ENCODE measurements at regions not wholly inside any gene's neighbourhood (a gene's known extent, or its start where the extent isn't known, plus 50 kb on each side); places are given as distances from the start of the nearest gene placed in this dataset.
"Not testable (repeated sequence)": the region's sequence is repeated elsewhere in the genome, so short reads cannot be mapped to it uniquely, and the experiment has no call there.

DNA sequence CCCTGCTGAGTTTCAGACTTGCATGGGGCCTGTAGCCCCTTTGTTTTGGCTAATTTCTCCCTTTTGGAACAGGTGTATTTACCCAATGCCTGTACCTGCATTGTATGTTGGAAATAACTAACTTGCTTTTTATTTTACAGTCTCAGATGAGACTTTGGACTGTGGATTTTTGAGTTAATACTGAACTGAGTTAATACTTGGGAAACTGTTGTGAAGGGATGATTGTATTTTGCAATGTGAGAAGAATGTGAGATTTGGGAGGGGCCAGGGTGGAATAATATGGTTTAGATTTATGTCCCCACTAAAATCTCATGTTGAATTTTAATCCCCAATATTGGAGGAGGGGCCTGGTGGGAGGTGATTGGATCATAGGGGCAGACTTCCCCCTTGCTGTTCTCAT is 99.1 kb upstream of the IRAK1BP1 start:
- no peak for DNase-seq (ENCODE audit: low read depth)
- TF ChIP-seq, protein P1, sequence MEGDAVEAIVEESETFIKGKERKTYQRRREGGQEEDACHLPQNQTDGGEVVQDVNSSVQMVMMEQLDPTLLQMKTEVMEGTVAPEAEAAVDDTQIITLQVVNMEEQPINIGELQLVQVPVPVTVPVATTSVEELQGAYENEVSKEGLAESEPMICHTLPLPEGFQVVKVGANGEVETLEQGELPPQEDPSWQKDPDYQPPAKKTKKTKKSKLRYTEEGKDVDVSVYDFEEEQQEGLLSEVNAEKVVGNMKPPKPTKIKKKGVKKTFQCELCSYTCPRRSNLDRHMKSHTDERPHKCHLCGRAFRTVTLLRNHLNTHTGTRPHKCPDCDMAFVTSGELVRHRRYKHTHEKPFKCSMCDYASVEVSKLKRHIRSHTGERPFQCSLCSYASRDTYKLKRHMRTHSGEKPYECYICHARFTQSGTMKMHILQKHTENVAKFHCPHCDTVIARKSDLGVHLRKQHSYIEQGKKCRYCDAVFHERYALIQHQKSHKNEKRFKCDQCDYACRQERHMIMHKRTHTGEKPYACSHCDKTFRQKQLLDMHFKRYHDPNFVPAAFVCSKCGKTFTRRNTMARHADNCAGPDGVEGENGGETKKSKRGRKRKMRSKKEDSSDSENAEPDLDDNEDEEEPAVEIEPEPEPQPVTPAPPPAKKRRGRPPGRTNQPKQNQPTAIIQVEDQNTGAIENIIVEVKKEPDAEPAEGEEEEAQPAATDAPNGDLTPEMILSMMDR (conservative IDR thresholded peaks at IDR 0.05; ENCODE audit: low read depth, low read length), result no peak
- no peak overlapping the region for H3K4me3 ChIP-seq (ENCODE audit: low read depth, low read length)

DNA sequence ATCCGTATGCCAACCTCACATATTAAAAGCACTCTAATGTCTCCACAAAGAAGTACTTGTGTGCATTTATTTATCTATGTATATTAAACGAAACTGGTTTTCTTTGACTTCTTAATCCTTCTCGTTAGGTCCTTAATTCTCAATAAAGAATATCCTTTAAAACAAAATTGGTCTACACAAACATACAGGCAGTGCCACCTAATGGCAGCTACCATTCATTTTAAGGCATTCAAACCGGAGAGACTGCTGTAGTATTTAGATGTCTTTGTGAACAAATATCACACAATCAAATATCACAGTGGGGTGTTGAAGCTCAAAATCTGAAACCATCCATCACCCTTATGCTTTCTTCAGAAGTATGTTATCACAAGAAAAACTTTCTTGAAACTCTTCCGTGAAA is 96.6 kb upstream of the IRAK1BP1 start:
- TF ChIP-seq, protein P1 (conservative IDR thresholded peaks at IDR 0.05; ENCODE audit: low read depth, low read length), result no peak
- no peak overlapping the region for H3K4me3 ChIP-seq (ENCODE audit: low read depth, low read length)
- DNase-seq (ENCODE audit: low read depth), result no peak

DNA sequence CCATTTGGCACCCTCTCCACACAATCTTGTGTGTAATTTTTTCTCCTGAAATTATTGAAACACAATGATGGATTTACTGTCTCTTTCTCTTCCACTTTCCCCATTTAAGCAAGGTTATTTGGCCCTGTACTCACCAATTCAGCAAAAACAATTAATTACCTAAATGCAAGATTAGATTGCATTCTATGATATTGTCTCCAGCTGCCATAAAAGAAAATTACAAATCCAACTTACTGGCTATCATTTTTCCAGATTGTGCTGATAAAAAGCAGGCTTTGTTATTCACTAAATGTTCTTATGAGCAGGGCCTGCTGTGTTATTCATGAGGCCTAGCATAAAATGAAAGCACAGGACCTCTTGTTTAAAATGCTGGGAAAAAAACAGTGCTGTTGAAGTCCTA is 95.8 kb upstream of the IRAK1BP1 start:
- TF ChIP-seq, protein P1 (conservative IDR thresholded peaks at IDR 0.05; ENCODE audit: low read depth, low read length), result no peak
- no peak overlapping the region for H3K4me3 ChIP-seq (ENCODE audit: low read depth, low read length)
- no peak for DNase-seq (ENCODE audit: low read depth)

DNA sequence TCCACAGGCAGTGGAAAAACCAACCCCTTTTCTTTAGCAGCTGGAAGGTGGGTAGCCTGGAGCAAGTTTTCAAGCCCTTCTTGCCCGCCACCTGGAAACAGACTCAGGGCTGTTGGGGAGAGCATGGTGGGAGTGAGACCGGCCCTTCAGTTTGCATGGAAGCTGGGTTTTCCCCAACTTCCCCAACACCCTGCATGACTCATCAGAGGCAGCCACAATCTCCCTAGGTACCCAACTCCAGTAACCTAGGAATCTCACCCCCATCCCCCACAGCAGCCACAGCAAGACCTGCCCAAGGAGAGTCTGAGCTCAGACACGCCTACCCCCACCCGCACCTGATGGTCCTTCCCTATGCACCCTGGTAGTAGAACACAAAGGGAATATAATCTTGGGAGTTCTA is 86.3 kb upstream of the IRAK1BP1 start:
- TF ChIP-seq, protein P1 (conservative IDR thresholded peaks at IDR 0.05; ENCODE audit: low read depth, low read length), result no peak
- no peak for DNase-seq (ENCODE audit: low read depth)

DNA sequence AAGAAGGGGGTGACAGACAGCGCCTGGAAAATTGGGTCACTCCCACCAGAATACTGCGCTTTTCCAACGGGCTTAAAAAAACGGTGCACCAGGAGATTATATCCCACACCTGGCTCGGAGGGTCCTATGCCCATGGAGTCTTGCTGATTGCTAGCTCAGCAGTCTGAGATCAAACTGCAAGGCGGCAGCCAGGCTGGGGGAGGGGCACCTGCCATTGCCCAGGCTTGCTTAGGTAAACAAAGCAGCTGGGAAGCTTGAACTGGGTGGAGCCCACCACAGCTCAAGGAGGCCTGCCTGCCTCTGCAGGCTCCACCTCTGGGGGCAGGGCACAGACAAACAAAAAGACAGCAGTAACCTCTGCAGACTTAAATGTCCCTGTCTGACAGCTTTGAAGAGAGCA is 84.0 kb upstream of the IRAK1BP1 start:
- not testable (repeated sequence) for DNase-seq (ENCODE audit: low read depth); H3K4me3 ChIP-seq (ENCODE audit: low read depth, low read length)

More for the DNA sequence above, 86.3 kb upstream of the IRAK1BP1 start:
- H3K4me3 ChIP-seq (ENCODE audit: low read depth, low read length), result no peak overlapping the region

DNA sequence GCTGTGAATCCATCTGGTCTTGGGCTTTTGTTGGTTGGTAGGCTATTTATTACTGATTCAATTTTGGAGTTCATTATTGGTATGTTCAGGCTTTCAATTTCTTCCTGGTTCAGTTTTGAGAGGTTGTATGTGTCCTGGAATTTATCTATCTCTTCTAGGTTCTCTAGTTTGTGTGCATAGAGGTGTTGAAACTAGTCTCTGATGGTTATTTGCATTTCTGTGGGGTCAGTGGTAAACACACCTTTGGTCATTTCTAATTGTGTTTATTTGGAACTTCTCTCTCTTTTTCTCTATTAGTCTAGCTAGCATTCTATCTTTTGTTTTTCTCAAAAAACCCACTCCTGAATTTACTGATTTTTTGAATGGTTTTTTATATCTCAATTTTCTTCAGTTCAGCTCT is 70.1 kb upstream of the IRAK1BP1 start:
- DNase-seq (ENCODE audit: low read depth), result no peak
- TF ChIP-seq, protein P1 (conservative IDR thresholded peaks at IDR 0.05; ENCODE audit: low read depth, low read length), result no peak
- no peak overlapping the region for H3K4me3 ChIP-seq (ENCODE audit: low read depth, low read length)

DNA sequence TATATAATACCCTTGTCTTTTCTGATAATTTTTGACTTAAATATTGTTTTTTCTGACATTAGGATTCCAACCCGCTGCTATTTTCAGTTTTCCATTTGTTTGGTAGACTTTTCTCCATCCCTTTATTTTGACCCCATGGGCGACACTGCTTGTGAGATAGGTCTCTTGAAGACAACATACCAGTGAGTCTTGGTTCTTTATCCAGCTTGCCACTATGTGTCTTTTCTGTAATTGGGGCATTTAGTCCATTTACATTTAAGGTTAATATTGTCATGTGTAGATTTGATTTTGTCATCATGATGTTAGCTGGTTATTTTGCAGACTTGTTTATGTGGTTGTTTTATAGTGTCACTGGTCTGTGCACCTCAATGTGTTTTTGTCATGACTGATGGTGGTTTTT is 67.7 kb upstream of the IRAK1BP1 start:
- TF ChIP-seq, protein P1 (conservative IDR thresholded peaks at IDR 0.05; ENCODE audit: low read depth, low read length), result no peak
- DNase-seq (ENCODE audit: low read depth), result no peak
- no peak overlapping the region for H3K4me3 ChIP-seq (ENCODE audit: low read depth, low read length)

DNA sequence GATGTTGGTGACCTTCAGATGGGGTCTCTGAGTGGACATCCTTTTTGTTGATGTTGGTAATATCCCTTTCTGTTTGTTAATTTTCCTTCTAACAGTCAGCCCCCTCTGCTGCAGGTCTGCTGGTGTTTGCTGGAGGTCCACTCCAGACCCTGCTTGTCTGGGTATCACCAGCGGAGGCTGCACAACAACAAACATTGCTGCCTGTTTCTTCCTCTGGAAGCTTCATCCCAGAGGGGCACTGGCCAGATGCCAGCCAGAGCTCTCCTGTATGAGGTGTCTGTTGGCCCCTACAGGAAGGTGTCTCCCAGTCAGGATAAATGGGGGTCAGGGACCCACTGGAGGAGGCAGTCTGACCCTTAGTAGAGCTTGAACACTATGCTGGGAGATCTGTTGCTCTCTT is 60.6 kb upstream of the IRAK1BP1 start:
- H3K4me3 ChIP-seq (ENCODE audit: low read depth, low read length); DNase-seq (ENCODE audit: low read depth): not testable (repeated sequence)

DNA sequence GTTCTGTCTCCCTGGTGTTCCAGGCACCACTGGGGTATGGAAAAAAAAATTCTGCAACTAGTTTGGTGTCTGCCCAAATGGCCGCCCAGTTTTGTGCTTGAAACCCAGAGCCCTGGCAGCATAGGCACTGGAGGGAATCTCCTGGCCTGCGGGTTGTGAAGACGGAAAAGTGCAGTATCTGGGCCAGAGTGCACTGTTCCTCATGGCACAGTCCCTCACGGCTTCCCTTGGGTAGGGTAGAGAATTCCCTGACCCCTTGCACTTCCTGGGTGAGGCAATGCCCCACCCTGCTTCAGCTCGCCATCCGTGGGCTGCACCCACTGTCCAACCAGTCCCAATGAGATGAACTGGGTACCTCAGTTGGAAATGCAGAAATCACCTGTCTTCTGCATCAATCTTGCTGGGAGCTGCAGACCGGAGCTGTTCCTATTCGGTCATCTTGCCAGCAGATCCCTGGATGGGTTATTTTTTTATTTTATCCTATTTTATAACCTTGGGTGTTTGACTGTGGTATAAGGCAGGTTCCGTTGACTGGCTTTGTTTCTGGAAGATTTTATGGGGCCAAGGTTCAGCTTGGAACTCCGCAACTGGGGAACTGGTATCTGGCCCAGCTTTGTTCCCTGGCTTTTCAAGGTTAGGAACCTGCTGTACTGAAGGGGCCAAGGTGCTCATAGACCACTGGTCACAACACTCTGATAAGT is 59.5 kb upstream of the IRAK1BP1 start:
- H3K4me3 ChIP-seq (ENCODE audit: low read depth, low read length); DNase-seq (ENCODE audit: low read depth): not testable (repeated sequence)

Measured in choroid plexus epithelial cell (primary cell).